Esophagus muscularis mucosa (tissue), 4 donors: ENCODE measurements at regions not wholly inside any gene's neighbourhood (a gene's known extent, or its start where the extent isn't known, plus 50 kb on each side); places are given as distances from the start of the nearest gene placed in this dataset.
A peak's percentile ranks its signal among the peaks of the same experiment; 100 is the strongest.

Experiments used
- DNase-seq: peaks from one replicate; pipeline ENCODE4 v3.0.0-alpha.2; 2017; ENCODE audit errors: extremely low spot score
- H3K27ac ChIP-seq, 4 donors: fragments of 200-600 bp; sonication (generic); replicated peaks in 1 of 4; 1 replicate in 3 of 4; 2 replicates in 1 of 4; pipeline ENCODE4 v1.5.1; 2016 to 2019; ENCODE audit warnings: mild to moderate bottlenecking in 1 of 4
- H3K27me3 ChIP-seq, 4 donors: fragments of 200-600 bp; sonication (generic); one replicate each; pipeline versions ENCODE4 v1.5.1 to v1.6.0; 2016 to 2019
- H3K36me3 ChIP-seq, 4 donors: fragments of 200-600 bp; sonication (generic); one replicate each; pipeline ENCODE4 v1.5.1; 2016 to 2019
- H3K4me1 ChIP-seq, 4 donors: fragments of 200-600 bp; sonication (generic); one replicate each; pipeline ENCODE4 v1.5.1; 2016 to 2019
- H3K4me3 ChIP-seq, 4 donors: fragments of 200-600 bp; sonication (generic); 1 replicate in 2 of 4; 2 replicates in 2 of 4; pipeline ENCODE4 v1.5.1; 2016 to 2019; ENCODE audit warnings: mild to moderate bottlenecking in 4 of 4, moderate library complexity in 1 of 4
- H3K9me3 ChIP-seq, 4 donors: fragments of 200-600 bp; sonication (generic); 1 replicate in 3 of 4; 2 replicates in 1 of 4; pipeline ENCODE4 v1.5.1; 2016 to 2019
- CTCF ChIP-seq, 3 experiments: fragments of 200-600 bp in 2 of 3; fragments of 450-650 bp in 1 of 3; sonication (generic) in 2 of 3; IDR thresholded peaks; one replicate each; pipeline ENCODE4 v1.5.1; 2017 to 2019; ENCODE audit warnings: antibody characterized with exemption in 3 of 3, mild to moderate bottlenecking in 2 of 3, moderate library complexity in 1 of 3
- EP300 ChIP-seq: sonication (generic); formaldehyde crosslinking; IDR thresholded peaks from one replicate; pipeline ENCODE4 v1.6.1; 2017; ENCODE audit warnings: antibody characterized with exemption
- POLR2A ChIP-seq: fragments of 450-650 bp; IDR thresholded peaks from one replicate; pipeline ENCODE4 v1.6.1; 2017; ENCODE audit warnings: antibody characterized with exemption, moderate library complexity, mild to moderate bottlenecking, low read depth
- POLR2AphosphoS5 ChIP-seq, 2 donors: sonication (generic); formaldehyde crosslinking; IDR thresholded peaks; one replicate each; pipeline ENCODE4 v1.6.1; 2017; ENCODE audit warnings: antibody characterized with exemption in 2 of 2
- WGBS: methylation state at CpG from one replicate; pipeline ENCODE4 v1.1.5; 2018; 5-methylcytosine and 5-hydroxymethylcytosine counted together
- intact Hi-C: fragments of 100-400 bp; cut with DNase I; formaldehyde crosslinking; loops from one replicate; pipeline ENCODE4 v1.15.1; 2023

GRCh38 chr6:28726569-28727309 is 197.0 kb downstream of the TRIM27 start:
- peaks cover 5 to 10% (median 8%) of the 10 kb centered on the region in 4 donors for H3K4me1 ChIP-seq
- 80% methylated on average over 13 of the region's 13 CpGs for WGBS
- peaks cover 0 to 89% (median 6%) of the 10 kb centered on the region in 4 donors for H3K27me3 ChIP-seq

GRCh38 chr6:28727559-28728211 is 196.1 kb downstream of the TRIM27 start:
- peaks cover 0 to 89% (median 4%) of the 10 kb centered on the region in 4 donors for H3K27me3 ChIP-seq
- H3K27ac ChIP-seq: no peak overlapping the region
- peak; percentile 10 for DNase-seq
- peaks cover 0 to 7% (median 2%) of the 10 kb centered on the region in 4 donors for H3K9me3 ChIP-seq
- 83% methylated on average over 9 of the region's 9 CpGs for WGBS
- H3K4me3 ChIP-seq: no peak overlapping the region
- no peak for TF ChIP-seq EP300
- TF ChIP-seq CTCF (IDR thresholded peaks at IDR 0.05): no peak
- TF ChIP-seq POLR2AphosphoS5 (IDR thresholded peaks at IDR 0.05): no peak
- no peak for TF ChIP-seq POLR2A
- H3K4me1 ChIP-seq: peaks cover 5 to 10% (median 8%) of the 10 kb centered on the region in 4 donors
- intact Hi-C loops: no loop called here
- H3K36me3 ChIP-seq: no peaks in the 10 kb centered on the region

More at GRCh38 chr6:28726569-28727309, 197.0 kb downstream of the TRIM27 start:
- H3K4me3 ChIP-seq: no peak overlapping the region
- TF ChIP-seq POLR2A (no peak), POLR2AphosphoS5 (IDR thresholded peaks at IDR 0.05) (no peak), CTCF (IDR thresholded peaks at IDR 0.05) (no peak)
- no peaks in the 10 kb centered on the region for H3K36me3 ChIP-seq
- intact Hi-C loops: no loop called here
- DNase-seq: peak; percentile 8
- H3K27ac ChIP-seq: no peak overlapping the region
- H3K9me3 ChIP-seq: peaks cover 0 to 7% (median 2%) of the 10 kb centered on the region in 4 donors

GRCh38 chr6:28729501-28730402 is 194.0 kb downstream of the TRIM27 start:
- Histone ChIP-seq H3K9me3 (peaks cover 0 to 16% (median 5%) of the 10 kb centered on the region in 4 donors), H3K36me3 (no peaks in the 10 kb centered on the region), H3K4me3 (peak overlapping the region; percentile 47 to 65 (median 50)), H3K27ac (no peak overlapping the region), H3K4me1 (peaks cover 5 to 10% (median 8%) of the 10 kb centered on the region in 4 donors), H3K27me3 (peaks cover 0 to 92% (median 9%) of the 10 kb centered on the region in 4 donors)
- 9% methylated on average over 20 of the region's 24 CpGs for WGBS
- intact Hi-C loops: no loop called here
- TF ChIP-seq CTCF (IDR thresholded peaks at IDR 0.05) (no peak), EP300 (no peak), POLR2AphosphoS5 (IDR thresholded peaks at IDR 0.05) (no peak), POLR2A (no peak)
- peak; percentile 66 for DNase-seq

GRCh38 chr6:28732052-28732451 is 191.7 kb downstream of the TRIM27 start:
- 79% methylated on average over 3 of the region's 5 CpGs for WGBS
- peaks cover 0 to 93% (median 19%) of the 10 kb centered on the region in 4 donors for H3K27me3 ChIP-seq
- peaks cover 5 to 10% (median 8%) of the 10 kb centered on the region in 4 donors for H3K4me1 ChIP-seq
- H3K36me3 ChIP-seq: no peaks in the 10 kb centered on the region
- TF ChIP-seq EP300: no peak
- intact Hi-C loops: no loop called here
- H3K9me3 ChIP-seq: peaks cover 0 to 16% (median 5%) of the 10 kb centered on the region in 4 donors
- DNase-seq: no peak
- no peak overlapping the region for H3K27ac ChIP-seq
- H3K4me3 ChIP-seq: no peak overlapping the region
